GM12891 (cell line): ENCODE measurements at regions not wholly inside any gene's neighbourhood (a gene's known extent, or its start where the extent isn't known, plus 50 kb on each side); places are given as distances from the start of the nearest gene placed in this dataset.

Experiments used
- PAX5 ChIP-seq: IDR thresholded peaks from 2 replicates; pipeline ENCODE4 v1.6.1; 2011; ENCODE audit warnings: low read length, moderate library complexity, mild to moderate bottlenecking; ENCODE audit not compliant: insufficient read depth, severe bottlenecking
- POLR2A ChIP-seq: IDR thresholded peaks from 2 replicates; pipeline ENCODE4 v1.6.1; 2011; ENCODE audit warnings: low read depth, low read length, control low read depth
- POLR2AphosphoS5 ChIP-seq: IDR thresholded peaks from 2 replicates; pipeline ENCODE4 v1.6.1; 2011; ENCODE audit warnings: low read depth, low read length, control low read depth
- POU2F2 ChIP-seq: IDR thresholded peaks from 2 replicates; pipeline ENCODE4 v1.6.1; 2011; ENCODE audit warnings: low read depth, mild to moderate bottlenecking, control low read depth, low read length, moderate library complexity
- SPI1 ChIP-seq: IDR thresholded peaks from 2 replicates; pipeline ENCODE4 v1.6.1; 2011; ENCODE audit warnings: low read depth, low read length, control low read depth
- TAF1 ChIP-seq: IDR thresholded peaks from 2 replicates; pipeline ENCODE4 v1.6.1; 2011; ENCODE audit warnings: low read depth, low read length, control low read depth

- TF ChIP-seq POLR2A (no peak), POLR2AphosphoS5 (no peak), TAF1 (no peak), SPI1 (no peak), PAX5 (no peak), POU2F2 (no peak)
Measured at GRCh38 chr6:2396846-2397630, 151.6 kb upstream of the GMDS start.
